Smooth muscle cell (in vitro differentiated cells): ENCODE measurements at regions not wholly inside any gene's neighbourhood (a gene's known extent, or its start where the extent isn't known, plus 50 kb on each side); places are given as distances from the start of the nearest gene placed in this dataset.

Experiments used
- DNase-seq: peaks from one replicate; lab custom pipeline; 2025; ENCODE audit not compliant: unreplicated experiment; lab: John Stamatoyannopoulos, UW
- H2AFZ ChIP-seq: fragments of 200-600 bp; sonication (generic); 2 replicates; pipeline ENCODE4 v1.6.0; 2016; ENCODE audit warnings: antibody characterized with exemption, low read depth, mild to moderate bottlenecking
- H3F3A ChIP-seq: fragments of 200-600 bp; sonication (generic); 2 replicates; pipeline ENCODE4 v1.6.0; 2017; ENCODE audit warnings: antibody characterized with exemption, low read depth
- H3K27ac ChIP-seq: fragments of 200-600 bp; sonication (generic); 2 replicates; pipeline ENCODE4 v1.5.1; 2016; ENCODE audit warnings: low read depth, mild to moderate bottlenecking
- H3K27me3 ChIP-seq: fragments of 200-600 bp; sonication (generic); 2 replicates; pipeline ENCODE4 v1.6.1; 2016; ENCODE audit warnings: low read depth, mild to moderate bottlenecking
- H3K36me3 ChIP-seq: fragments of 200-600 bp; sonication (generic); 2 replicates; pipeline ENCODE4 v1.5.1; 2016; ENCODE audit warnings: low read depth
- H3K4me1 ChIP-seq: fragments of 200-600 bp; sonication (generic); 2 replicates; pipeline ENCODE4 v1.5.1; 2016; ENCODE audit warnings: low read depth
- H3K4me2 ChIP-seq: fragments of 200-600 bp; sonication (generic); 2 replicates; pipeline ENCODE4 v1.6.0; 2016; ENCODE audit warnings: mild to moderate bottlenecking
- H3K4me3 ChIP-seq: fragments of 200-600 bp; sonication (generic); 2 replicates; pipeline ENCODE4 v1.5.1; 2016; ENCODE audit warnings: mild to moderate bottlenecking
- H3K79me2 ChIP-seq: fragments of 200-600 bp; sonication (generic); 2 replicates; pipeline ENCODE4 v1.6.0; 2016; ENCODE audit warnings: low read depth, mild to moderate bottlenecking
- H3K9ac ChIP-seq: fragments of 200-600 bp; sonication (generic); 2 replicates; pipeline ENCODE4 v1.6.0; 2016; ENCODE audit warnings: low read depth
- H3K9me3 ChIP-seq: fragments of 200-600 bp; sonication (generic); replicated peaks from 2 replicates; pipeline ENCODE4 v1.5.1; 2016; ENCODE audit warnings: low read depth
- H4K20me1 ChIP-seq: fragments of 200-600 bp; sonication (generic); 2 replicates; pipeline ENCODE4 v1.6.0; 2016; ENCODE audit warnings: low read depth
- CTCF ChIP-seq: fragments of 200-600 bp; sonication (generic); IDR thresholded peaks from 2 replicates; pipeline ENCODE4 v1.5.1; 2017; ENCODE audit warnings: borderline replicate concordance, mild to moderate bottlenecking, antibody characterized with exemption; ENCODE audit not compliant: insufficient read depth, poor library complexity, severe bottlenecking
- WGBS: methylation state at CpG from one replicate; pipeline ENCODE4 v1.1.7; 2016; ENCODE audit warnings: low lambda C conversion rate; 5-methylcytosine and 5-hydroxymethylcytosine counted together

GRCh38 chr5:133846478-133847226 lies 121.8 kb downstream of the C5orf15 start:
- no peak overlapping the region for H2AFZ ChIP-seq
- no peak for TF ChIP-seq CTCF
- H3F3A ChIP-seq = no peaks in the 10 kb centered on the region
- no peak for DNase-seq
- no peaks in the 10 kb centered on the region for H3K27me3 ChIP-seq
- H3K4me1 ChIP-seq = peaks cover 5% of the 10 kb centered on the region
- no peak overlapping the region for H3K4me3 ChIP-seq
- H3K9me3 ChIP-seq = no peaks in the 10 kb centered on the region
- no peaks in the 10 kb centered on the region for H4K20me1 ChIP-seq
- no peak overlapping the region for H3K4me2 ChIP-seq
- WGBS = 91% methylated on average over 8 of the region's 8 CpGs
- H3K27ac ChIP-seq = no peak overlapping the region
- no peaks in the 10 kb centered on the region for H3K36me3 ChIP-seq
- no peaks in the 10 kb centered on the region for H3K79me2 ChIP-seq
- no peak overlapping the region for H3K9ac ChIP-seq

GRCh38 chr5:133845271-133845670 lies 123.2 kb downstream of the C5orf15 start:
- H3K4me2 ChIP-seq = no peak overlapping the region
- H3K27ac ChIP-seq = no peak overlapping the region
- DNase-seq = no peak
- H3K9me3 ChIP-seq = no peaks in the 10 kb centered on the region
- H3F3A ChIP-seq = no peaks in the 10 kb centered on the region
- peaks cover 5% of the 10 kb centered on the region for H3K4me1 ChIP-seq
- no peaks in the 10 kb centered on the region for H3K36me3 ChIP-seq
- 89% methylated on average over 2 of the region's 2 CpGs for WGBS
- peaks cover 2% of the 10 kb centered on the region for H3K27me3 ChIP-seq
- no peak overlapping the region for H3K4me3 ChIP-seq
- no peaks in the 10 kb centered on the region for H3K79me2 ChIP-seq
- H2AFZ ChIP-seq = no peak overlapping the region
- no peaks in the 10 kb centered on the region for H4K20me1 ChIP-seq
- no peak for TF ChIP-seq CTCF
- H3K9ac ChIP-seq = no peak overlapping the region

- no peak overlapping the region for H2AFZ ChIP-seq
- WGBS = 71% methylated on average over 8 of the region's 8 CpGs
These were observed 123.6 kb downstream of the C5orf15 start for GRCh38 chr5:133844836-133845235.

More at GRCh38 chr5:133844836-133845235, 123.6 kb downstream of the C5orf15 start:
- H3K79me2 ChIP-seq = no peaks in the 10 kb centered on the region
- TF ChIP-seq CTCF = no peak
- DNase-seq = no peak
- no peak overlapping the region for H3K4me2 ChIP-seq
- H3K9me3 ChIP-seq = no peaks in the 10 kb centered on the region
- H3F3A ChIP-seq = no peaks in the 10 kb centered on the region
- H4K20me1 ChIP-seq = no peaks in the 10 kb centered on the region
- no peak overlapping the region for H3K27ac ChIP-seq
- peaks cover 7% of the 10 kb centered on the region for H3K27me3 ChIP-seq
- H3K36me3 ChIP-seq = no peaks in the 10 kb centered on the region
- no peak overlapping the region for H3K4me3 ChIP-seq
- peaks cover 5% of the 10 kb centered on the region for H3K4me1 ChIP-seq
- no peak overlapping the region for H3K9ac ChIP-seq
